HG03558 (cell line): ENCODE measurements at regions not wholly inside any gene's neighbourhood (a gene's known extent, or its start where the extent isn't known, plus 50 kb on each side); places are given as distances from the start of the nearest gene placed in this dataset.
"Not testable (repeated sequence)": the region's sequence is repeated elsewhere in the genome, so short reads cannot be mapped to it uniquely, and the experiment has no call there.

ENCODE experiments used
- ATAC-seq: cut with Tn5 transposase; IDR thresholded peaks from one replicate; pipeline ENCODE4 v1.9.1; 2021; ENCODE audit warnings: moderate number of reproducible peaks; ENCODE audit not compliant: unreplicated experiment; ENCODE audit errors: extremely low read depth

DNA sequence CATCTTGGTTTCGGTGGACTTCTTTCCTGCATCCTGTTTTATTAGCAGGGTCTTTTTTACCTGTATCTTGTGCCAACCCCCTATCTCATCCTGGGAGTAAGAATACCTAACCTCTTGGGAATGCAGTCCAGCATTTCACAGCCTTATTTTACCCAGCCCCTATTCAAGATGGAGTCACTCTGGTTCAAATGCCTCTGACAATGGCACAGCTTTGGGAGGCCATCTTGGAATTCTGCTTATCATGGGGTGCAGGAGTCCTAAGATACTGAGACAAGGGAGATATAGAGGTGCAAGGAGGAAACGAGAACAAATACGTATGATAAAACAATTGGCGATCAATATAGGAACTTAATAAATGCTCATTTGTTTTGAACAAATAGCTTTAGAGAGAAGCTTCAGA is 1682.2 kb upstream of the AGA start:
- ATAC-seq, result no peak

DNA sequence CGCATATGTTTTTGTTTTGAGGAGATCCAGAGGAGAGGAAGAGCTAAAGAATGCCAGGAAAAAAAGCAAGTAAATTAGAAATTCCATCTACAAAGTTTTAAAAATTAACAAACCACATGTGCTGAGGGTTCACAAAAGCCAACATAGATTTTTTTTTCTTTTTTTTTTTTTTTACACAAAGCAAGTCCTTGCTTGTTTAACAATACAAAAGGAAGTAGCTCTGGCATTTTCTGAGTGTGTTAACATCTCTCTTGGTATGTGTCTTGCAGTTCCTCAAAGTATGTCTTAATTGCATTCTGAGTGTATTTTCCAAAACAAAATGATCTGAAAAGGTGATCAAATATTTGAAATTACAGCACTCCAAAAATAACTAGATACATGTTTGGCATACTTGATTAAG is 1682.7 kb upstream of the AGA start:
- no peak for ATAC-seq

GRCh38 chr4:179125870-179126269 is 1683.6 kb upstream of the AGA start:
- ATAC-seq, result no peak

GRCh38 chr4:179128299-179128698 is 1686.1 kb upstream of the AGA start:
- ATAC-seq, result no peak

GRCh38 chr4:179130122-179130714 is 1688.0 kb upstream of the AGA start:
- no peak for ATAC-seq

DNA sequence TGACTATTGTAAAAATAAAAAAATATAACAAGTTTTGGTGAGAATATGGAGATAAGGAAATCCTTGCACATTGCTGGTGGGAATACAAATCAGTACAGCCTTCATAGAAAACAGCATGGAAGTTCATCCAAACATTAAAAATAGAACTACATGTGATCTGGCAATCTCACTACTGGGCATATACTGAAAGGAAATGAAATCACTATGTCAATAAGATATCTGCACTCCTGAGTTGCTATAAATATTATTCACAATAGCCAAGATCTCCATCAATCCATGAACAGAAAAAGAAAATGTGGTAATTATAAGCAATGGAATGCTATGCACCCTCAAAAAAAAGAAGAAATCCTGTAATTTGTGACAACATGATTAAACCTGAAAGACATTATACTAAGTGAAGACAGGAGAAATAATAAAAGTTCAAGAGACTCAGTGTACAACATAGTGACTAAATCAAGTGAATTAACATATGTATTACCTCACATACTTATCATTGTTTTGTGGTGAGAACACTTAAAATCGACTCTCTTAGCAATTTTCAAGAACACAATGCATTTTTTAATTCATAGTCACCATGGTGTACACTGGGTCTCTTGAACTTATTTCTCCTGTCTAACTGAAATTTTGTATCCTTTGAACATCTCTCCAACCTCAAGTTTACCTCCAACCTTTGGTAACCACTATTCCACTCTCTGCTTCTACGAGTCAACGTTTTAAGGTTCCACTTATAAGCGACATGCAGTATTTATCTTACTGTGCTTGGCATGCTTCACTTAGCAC is 1703.7 kb upstream of the AGA start:
- ATAC-seq, result no peak

DNA sequence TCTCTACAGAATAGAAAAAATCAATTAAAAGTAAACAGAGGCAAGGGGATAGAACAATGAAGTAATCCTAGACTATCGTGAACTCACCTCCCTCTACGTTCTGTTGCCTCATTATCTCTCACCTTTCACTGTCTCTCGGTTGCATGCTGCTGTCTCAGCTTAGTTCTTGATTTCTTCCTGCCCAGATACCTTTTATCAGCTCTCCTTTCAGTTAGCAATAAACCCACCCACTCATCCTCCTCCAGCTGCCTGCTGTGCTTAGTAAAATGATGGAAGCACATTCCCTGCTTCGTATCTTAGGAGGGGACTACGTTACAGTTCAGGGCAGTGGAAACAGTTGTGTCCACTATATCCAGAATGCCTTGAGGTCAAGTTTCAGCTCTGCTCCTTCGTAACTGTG is 1709.5 kb upstream of the AGA start:
- no peak for ATAC-seq

GRCh38 chr4:179163147-179163546 is 1720.9 kb upstream of the AGA start:
- ATAC-seq, result no peak

GRCh38 chr4:179164267-179164999 is 1722.2 kb upstream of the AGA start:
- ATAC-seq, result no peak

- no peak for ATAC-seq
These were observed 1722.9 kb upstream of the AGA start for GRCh38 chr4:179165000-179165738.

GRCh38 chr4:179165862-179166261 is 1723.6 kb upstream of the AGA start:
- ATAC-seq, result no peak

GRCh38 chr4:179170308-179170707 is 1728.1 kb upstream of the AGA start:
- ATAC-seq, result not testable (repeated sequence)

DNA sequence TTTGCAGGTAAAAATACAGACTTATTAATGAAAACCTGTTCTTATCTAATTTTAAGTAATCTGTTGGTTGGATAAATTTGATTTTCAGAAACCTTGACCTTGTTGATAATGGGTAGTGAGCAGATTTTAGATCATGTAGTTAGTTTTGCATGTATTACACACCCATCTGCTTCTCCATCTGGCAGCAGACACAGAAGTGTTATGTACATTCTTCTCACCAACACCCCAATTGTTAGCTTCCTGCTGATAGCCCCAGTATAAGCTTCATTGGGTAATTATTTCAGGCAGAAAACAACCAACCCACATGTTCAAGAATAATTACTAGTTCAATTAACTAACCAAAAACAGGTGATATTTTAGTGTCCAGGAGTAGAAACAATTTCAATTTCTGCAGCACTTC is 1740.5 kb upstream of the AGA start:
- ATAC-seq, result no peak

DNA sequence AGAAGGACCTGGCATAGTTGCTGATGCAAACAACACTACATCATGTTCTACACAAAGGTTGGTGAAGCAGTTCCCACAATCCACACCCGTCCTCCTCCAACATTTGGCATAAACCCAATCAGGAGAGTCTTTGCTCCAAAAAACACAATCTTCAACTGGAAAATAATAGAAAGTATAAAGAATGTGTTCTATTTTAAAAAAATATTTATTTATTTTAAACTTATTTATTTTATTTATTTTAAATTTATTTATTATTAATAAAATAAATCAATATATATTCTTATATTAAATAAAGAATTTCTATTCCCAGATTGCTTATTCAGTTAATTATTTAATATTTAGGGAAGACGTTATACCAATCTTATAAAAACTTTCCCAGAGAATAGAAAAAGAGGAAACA is 1753.7 kb upstream of the AGA start:
- ATAC-seq, result no peak

DNA sequence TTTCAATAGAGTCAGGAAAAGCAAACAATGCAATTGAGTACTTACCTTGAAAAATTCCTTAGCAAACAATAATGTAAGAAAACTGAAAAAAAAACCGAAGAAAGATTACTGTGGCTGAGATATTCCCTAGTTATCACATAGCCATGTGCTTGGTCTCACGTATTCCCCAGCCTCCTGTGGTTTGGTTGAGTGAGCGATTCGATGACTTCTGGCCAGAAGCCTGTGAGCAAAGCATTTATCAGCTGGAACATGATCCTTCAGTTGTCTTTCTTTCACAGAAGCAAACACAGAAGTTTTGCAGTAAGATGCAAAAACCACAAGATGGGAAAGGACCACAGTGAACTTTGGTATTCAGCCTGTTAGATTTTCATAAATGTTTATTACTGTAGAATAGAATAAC is 1754.3 kb upstream of the AGA start:
- ATAC-seq, result no peak

DNA sequence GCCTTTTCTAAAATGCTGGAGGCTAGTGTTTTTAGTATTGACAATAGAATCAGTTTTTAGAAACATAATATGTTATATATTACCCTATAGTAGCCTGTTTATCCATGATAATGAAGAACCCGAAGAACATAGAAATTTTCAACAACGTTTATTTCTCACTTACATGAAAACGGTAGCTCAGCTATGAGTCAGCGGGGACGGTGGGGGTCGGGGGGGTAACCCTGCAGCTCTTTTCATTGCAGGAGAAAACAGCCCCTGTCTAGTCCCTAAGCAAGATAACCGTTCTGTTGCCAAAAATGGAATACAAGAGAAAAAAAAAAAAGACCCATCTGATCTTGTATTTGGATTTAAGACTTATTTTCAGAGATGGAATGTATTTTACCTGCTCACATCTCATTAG is 1758.4 kb upstream of the AGA start:
- ATAC-seq, result no peak

GRCh38 chr4:179225594-179225993 is 1783.4 kb upstream of the AGA start:
- no peak for ATAC-seq

DNA sequence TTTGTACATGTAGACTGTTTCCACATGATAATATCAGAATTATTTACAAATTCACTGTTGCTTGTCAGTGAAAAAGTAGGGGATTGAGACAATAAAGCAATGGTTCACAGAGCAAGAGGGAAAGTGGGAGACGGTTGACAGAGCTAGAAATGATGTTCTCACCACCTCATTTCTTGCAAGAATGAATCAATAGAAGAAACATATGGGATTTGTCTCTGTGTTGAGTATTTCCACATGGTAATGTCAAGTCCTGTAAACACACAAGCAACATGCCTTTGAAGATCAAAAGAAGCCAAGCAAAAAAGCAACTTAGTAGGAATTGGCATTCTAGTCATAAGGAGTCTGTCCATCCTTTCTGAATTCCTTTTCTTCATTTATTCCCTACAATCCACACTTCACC is 1806.6 kb upstream of the AGA start:
- no peak for ATAC-seq

GRCh38 chr4:179268791-179269190 is 1826.6 kb upstream of the AGA start:
- ATAC-seq, result no peak

GRCh38 chr4:179272282-179272681 is 1830.0 kb upstream of the AGA start:
- no peak for ATAC-seq

DNA sequence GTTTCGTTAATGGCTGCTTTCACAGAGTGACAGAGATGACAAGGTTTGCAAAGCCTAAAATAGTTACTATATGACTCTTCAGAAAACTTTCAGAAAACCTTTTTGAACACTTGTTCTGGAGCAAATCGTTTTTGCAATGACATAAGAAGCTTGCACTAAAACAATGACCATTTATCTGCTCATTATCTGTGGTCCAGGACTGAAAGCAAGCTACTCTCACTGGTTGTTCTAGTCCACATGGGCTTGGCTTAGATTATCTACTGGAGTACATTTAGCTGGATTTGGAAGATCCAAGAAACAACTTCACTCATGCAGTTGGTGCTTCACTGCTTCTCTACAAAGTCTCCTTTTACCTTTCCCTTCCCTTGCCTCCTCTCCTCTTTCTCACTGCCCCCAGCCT is 1836.4 kb upstream of the AGA start:
- ATAC-seq, result no peak
